Stimulated activated effector memory CD8-positive, alpha-beta T cell treated with anti-CD3 and anti-CD28 coated beads, Interleukin-12 subunit alpha, Interleukin-12 subunit beta, amount 100 ng/mL, for 72 hours (primary cell): ENCODE measurements at regions not wholly inside any gene's neighbourhood (a gene's known extent, or its start where the extent isn't known, plus 50 kb on each side); places are given as distances from the start of the nearest gene placed in this dataset.
A peak's percentile ranks its signal among the peaks of the same experiment; 100 is the strongest.
"Not testable (repeated sequence)": the region's sequence is repeated elsewhere in the genome, so short reads cannot be mapped to it uniquely, and the experiment has no call there.

Experiments used
- ATAC-seq: fragments of 150-1000 bp; cut with Tn5 transposase; 2 replicates; pipeline ENCODE4 v1.10.0; 2021
- DNase-seq, 2 donors: peaks; one replicate each; pipeline ENCODE4 v3.0.0; 2021 to 2022; ENCODE audit warnings: low spot score in 2 of 2
- H3K27ac Mint-ChIP-seq: one replicate; pipeline ENCODE4 v1.8.0; 2022; ENCODE audit warnings: mild to moderate bottlenecking, mixed read lengths
- H3K36me3 Mint-ChIP-seq: one replicate; pipeline ENCODE4 v1.8.0; 2022; ENCODE audit warnings: mild to moderate bottlenecking, mixed read lengths
- H3K4me1 Mint-ChIP-seq: one replicate; pipeline ENCODE4 v1.8.0; 2022; ENCODE audit warnings: mixed read lengths
- H3K4me3 Mint-ChIP-seq: one replicate; pipeline ENCODE4 v1.8.0; 2022; ENCODE audit warnings: mild to moderate bottlenecking, mixed read lengths
- H3K9me3 Mint-ChIP-seq: one replicate; pipeline ENCODE4 v1.8.0; 2022; ENCODE audit warnings: mixed read lengths

DNA sequence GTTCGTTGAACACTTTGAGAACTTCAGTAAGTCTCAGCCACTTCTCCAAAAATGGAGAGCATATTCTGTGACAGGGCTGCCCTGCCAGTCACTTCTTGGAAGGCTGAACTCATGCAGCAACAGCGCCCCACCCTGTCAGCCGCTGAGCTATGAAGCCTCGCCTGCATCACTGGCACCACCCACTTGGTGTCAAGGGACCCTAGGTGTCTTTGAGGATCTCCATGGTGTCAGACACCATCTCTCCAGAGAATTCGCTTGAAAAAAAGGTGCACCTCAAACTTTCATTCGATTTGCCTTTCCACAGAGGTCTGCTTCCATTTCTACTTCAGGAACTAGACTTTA is 351.5 kb downstream of the SPATA31A6 start:
- ATAC-seq (peak; percentile 54), DNase-seq (peak in 1 of 2 donors; percentile 46)
- not testable (repeated sequence) for H3K4me1 Mint-ChIP-seq, H3K27ac Mint-ChIP-seq, H3K36me3 Mint-ChIP-seq, H3K9me3 Mint-ChIP-seq, H3K4me3 Mint-ChIP-seq

GRCh38 chr9:42550789-42551357 is 367.4 kb downstream of the SPATA31A6 start:
- H3K4me1 Mint-ChIP-seq, H3K36me3 Mint-ChIP-seq, H3K27ac Mint-ChIP-seq, H3K4me3 Mint-ChIP-seq, H3K9me3 Mint-ChIP-seq: not testable (repeated sequence)
- DNase-seq (peak in 1 of 2 donors; percentile 59), ATAC-seq (peak; percentile 44)

DNA sequence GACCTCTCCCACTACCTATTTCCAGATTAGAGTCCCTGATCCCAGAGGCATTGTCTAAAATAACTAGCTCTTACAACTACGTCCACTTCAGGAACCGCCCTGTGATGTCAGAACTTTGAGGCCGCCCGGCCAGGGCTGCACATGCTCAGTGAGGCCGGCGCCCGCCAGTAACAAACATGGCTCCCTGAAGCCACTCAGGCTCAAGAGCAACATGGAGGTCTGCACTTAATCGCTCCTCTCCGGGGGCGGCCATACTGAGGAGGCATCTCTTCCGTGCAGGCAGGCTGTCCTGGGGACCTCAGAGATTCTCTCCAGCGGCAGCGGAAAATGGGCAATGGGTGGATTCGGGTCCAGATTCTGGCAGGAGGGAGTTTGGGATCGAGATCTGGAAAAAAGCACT is 385.1 kb downstream of the SPATA31A6 start:
- H3K36me3 Mint-ChIP-seq, H3K9me3 Mint-ChIP-seq, DNase-seq, H3K4me1 Mint-ChIP-seq, ATAC-seq, H3K27ac Mint-ChIP-seq, H3K4me3 Mint-ChIP-seq: not testable (repeated sequence)

DNA sequence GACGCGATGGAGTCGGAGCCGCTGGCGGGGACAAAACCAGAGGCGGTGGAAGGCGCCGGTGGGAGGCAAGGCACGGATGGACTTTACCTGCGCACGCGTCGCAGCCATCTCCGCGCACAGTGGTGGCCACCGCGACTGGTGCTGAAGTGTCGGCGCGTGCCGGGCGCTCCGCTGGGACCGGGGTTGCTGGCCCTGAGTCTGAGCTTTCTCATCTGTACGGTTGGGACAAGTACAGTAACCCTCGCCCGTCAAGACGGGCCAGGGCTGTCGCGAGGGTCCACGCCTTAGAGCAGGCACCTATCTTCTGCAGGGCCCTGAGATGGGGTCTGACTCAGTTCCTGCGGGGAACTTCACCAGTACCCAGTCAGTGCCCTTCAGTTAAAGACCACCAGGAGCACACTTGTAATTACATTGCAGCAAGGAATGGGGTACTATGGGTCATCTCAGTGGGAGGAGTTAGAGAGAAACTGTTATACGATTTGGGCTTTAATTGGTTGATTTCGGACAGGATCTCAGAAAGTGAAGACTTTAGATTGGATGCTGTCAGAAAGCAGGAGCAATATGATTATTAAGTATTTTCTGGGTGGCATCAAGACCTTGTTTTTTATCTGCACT is 385.6 kb downstream of the SPATA31A6 start:
- DNase-seq = peak in 1 of 2 donors; percentile 69
- ATAC-seq, H3K4me1 Mint-ChIP-seq, H3K36me3 Mint-ChIP-seq, H3K27ac Mint-ChIP-seq, H3K9me3 Mint-ChIP-seq, H3K4me3 Mint-ChIP-seq: not testable (repeated sequence)

DNA sequence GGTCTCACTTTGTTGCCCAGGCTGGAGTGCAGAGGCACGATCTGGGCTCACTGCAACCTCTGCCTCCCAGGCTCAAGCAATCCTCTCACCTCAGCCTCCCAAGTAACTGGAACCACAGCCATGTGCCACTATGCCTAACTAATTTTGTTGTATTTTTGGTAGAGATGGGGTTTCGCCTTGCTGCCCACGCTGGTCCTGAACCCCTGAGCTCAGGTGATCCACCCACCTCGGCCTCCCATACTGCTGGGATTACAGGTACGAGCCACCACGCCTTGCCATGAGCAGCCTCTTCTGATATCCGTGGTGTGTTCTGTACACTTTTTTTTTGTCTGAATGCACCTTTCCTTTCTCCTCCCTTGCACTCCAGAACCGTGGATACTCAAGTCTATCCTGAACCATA is 394.4 kb downstream of the SPATA31A6 start:
- not testable (repeated sequence) for DNase-seq, H3K4me1 Mint-ChIP-seq, H3K36me3 Mint-ChIP-seq, H3K9me3 Mint-ChIP-seq, H3K27ac Mint-ChIP-seq, ATAC-seq, H3K4me3 Mint-ChIP-seq
